HEK293 (cell line): ENCODE measurements at regions not wholly inside any gene's neighbourhood (a gene's known extent, or its start where the extent isn't known, plus 50 kb on each side); places are given as distances from the start of the nearest gene placed in this dataset.

Source experiments
- CTCF ChIA-PET: fragments of 350-600 bp; formaldehyde crosslinking; extraction: SDS; loops from one replicate; lab custom pipeline; 2021; ENCODE audit warnings: antibody characterized with exemption; lab: Yijun Ruan, JAX
- POLR2A ChIA-PET: fragments of 300-600 bp; formaldehyde crosslinking; extraction: SDS; loops from one replicate; lab custom pipeline; 2020; ENCODE audit warnings: antibody characterized with exemption, inconsistent platforms; lab: Yijun Ruan, JAX
- H3K27ac ChIP-seq: fragments of 200-500 bp; sonication (Bioruptor generic); 2 replicates; pipeline ENCODE4 v1.5.1; 2014; ENCODE audit warnings: low read depth, low read length, control low read depth, inconsistent platforms; ENCODE audit errors: extremely low read depth
- H3K36me3 ChIP-seq, 2 experiments: fragments of 200-500 bp in 1 of 2; sonication (Bioruptor generic) in 1 of 2; 1 replicate in 1 of 2; 2 replicates in 1 of 2; pipeline ENCODE4 v1.5.1; 2014 to 2017; ENCODE audit warnings: inconsistent platforms in 2 of 2, low read length in 2 of 2; ENCODE audit not compliant: control insufficient read depth in 2 of 2, insufficient read depth in 1 of 2
- H3K4me1 ChIP-seq: fragments of 200-500 bp; sonication (Bioruptor generic); 2 replicates; pipeline ENCODE4 v1.5.1; 2014; ENCODE audit warnings: mild to moderate bottlenecking, low read length, inconsistent platforms; ENCODE audit not compliant: control insufficient read depth, insufficient read depth
- H3K4me3 ChIP-seq: 2 replicates; pipeline ENCODE4 v1.5.1; 2011; ENCODE audit warnings: low read depth, mild to moderate bottlenecking, control low read depth, low read length, moderate library complexity
- H3K9me3 ChIP-seq: fragments of 200-500 bp; sonication (Bioruptor generic); 2 replicates; pipeline ENCODE4 v1.5.1; 2014; ENCODE audit warnings: low read depth, low read length, inconsistent platforms; ENCODE audit not compliant: control insufficient read depth, insufficient read depth
- GFI1B ChIP-seq: fragments of 450-650 bp; formaldehyde crosslinking; IDR thresholded peaks from 2 replicates; pipeline ENCODE4 v1.5.1; 2016; ENCODE audit warnings: missing biosample characterization, missing genetic modification characterization
- KLF7 ChIP-seq: fragments of 450-650 bp; formaldehyde crosslinking; IDR thresholded peaks from 2 replicates; pipeline ENCODE4 v1.5.1; 2016; ENCODE audit warnings: missing biosample characterization, missing genetic modification characterization, borderline replicate concordance
- KLF8 ChIP-seq: fragments of 450-650 bp; formaldehyde crosslinking; IDR thresholded peaks from 2 replicates; pipeline ENCODE4 v1.5.1; 2016; ENCODE audit warnings: missing biosample characterization, missing genetic modification characterization
- WT1 ChIP-seq: fragments of 450-650 bp; formaldehyde crosslinking; IDR thresholded peaks from 2 replicates; pipeline ENCODE4 v1.5.1; 2016; ENCODE audit warnings: missing biosample characterization, missing genetic modification characterization
- ZFP3 ChIP-seq: fragments of 450-650 bp; formaldehyde crosslinking; IDR thresholded peaks from 2 replicates; pipeline ENCODE4 v1.5.1; 2016; ENCODE audit warnings: low read depth, missing biosample characterization, missing genetic modification characterization
- ZNF112 ChIP-seq: fragments of 450-650 bp; formaldehyde crosslinking; IDR thresholded peaks from 2 replicates; pipeline ENCODE4 v1.5.0; 2017; ENCODE audit warnings: missing biosample characterization, missing genetic modification characterization
- ZNF155 ChIP-seq: fragments of 450-650 bp; formaldehyde crosslinking; IDR thresholded peaks from 2 replicates; pipeline ENCODE4 v1.5.1; 2016; ENCODE audit warnings: missing biosample characterization, missing genetic modification characterization
- ZNF169 ChIP-seq: fragments of 450-650 bp; formaldehyde crosslinking; IDR thresholded peaks from 2 replicates; pipeline ENCODE4 v1.5.1; 2016; ENCODE audit warnings: missing biosample characterization, missing genetic modification characterization
- ZNF18 ChIP-seq: fragments of 450-650 bp; formaldehyde crosslinking; IDR thresholded peaks from 2 replicates; pipeline ENCODE4 v1.5.1; 2016; ENCODE audit warnings: missing biosample characterization, missing genetic modification characterization
- ZNF223 ChIP-seq: fragments of 450-650 bp; formaldehyde crosslinking; IDR thresholded peaks from 2 replicates; pipeline ENCODE4 v1.5.1; 2016; ENCODE audit warnings: missing biosample characterization, missing genetic modification characterization
- ZNF24 ChIP-seq: fragments of 450-650 bp; formaldehyde crosslinking; IDR thresholded peaks from 2 replicates; pipeline ENCODE4 v1.5.1; 2016; ENCODE audit warnings: missing biosample characterization, missing genetic modification characterization
- ZNF248 ChIP-seq: fragments of 450-650 bp; formaldehyde crosslinking; IDR thresholded peaks from 2 replicates; pipeline ENCODE4 v1.5.1; 2017; ENCODE audit warnings: missing biosample characterization, missing genetic modification characterization
- ZNF324 ChIP-seq: fragments of 450-650 bp; formaldehyde crosslinking; IDR thresholded peaks from 2 replicates; pipeline ENCODE4 v1.5.1; 2016; ENCODE audit warnings: missing biosample characterization, missing genetic modification characterization
- ZNF391 ChIP-seq: fragments of 450-650 bp; formaldehyde crosslinking; IDR thresholded peaks from 2 replicates; pipeline ENCODE4 v1.5.1; 2016; ENCODE audit warnings: low read depth, missing biosample characterization, missing genetic modification characterization, borderline replicate concordance
- ZNF433 ChIP-seq: fragments of 450-650 bp; formaldehyde crosslinking; IDR thresholded peaks from 2 replicates; pipeline ENCODE4 v1.5.1; 2016; ENCODE audit warnings: missing biosample characterization, missing genetic modification characterization, low read depth
- ZNF560 ChIP-seq: fragments of 450-650 bp; formaldehyde crosslinking; IDR thresholded peaks from 2 replicates; pipeline ENCODE4 v1.5.1; 2017; ENCODE audit warnings: missing biosample characterization, missing genetic modification characterization, borderline replicate concordance
- ZNF561 ChIP-seq: fragments of 450-650 bp; IDR thresholded peaks from 2 replicates; pipeline ENCODE4 v1.5.1; 2018; ENCODE audit warnings: missing biosample characterization, missing genetic modification characterization, borderline replicate concordance
- ZNF580 ChIP-seq: fragments of 450-650 bp; formaldehyde crosslinking; IDR thresholded peaks from 2 replicates; pipeline ENCODE4 v1.5.1; 2016; ENCODE audit warnings: missing biosample characterization, missing genetic modification characterization
- ZNF600 ChIP-seq: fragments of 450-650 bp; formaldehyde crosslinking; IDR thresholded peaks from 2 replicates; pipeline ENCODE4 v1.5.1; 2016; ENCODE audit warnings: missing biosample characterization, missing genetic modification characterization
- ZNF768 ChIP-seq: fragments of 450-650 bp; formaldehyde crosslinking; IDR thresholded peaks from 2 replicates; pipeline ENCODE4 v1.5.1; 2018; ENCODE audit warnings: missing biosample characterization, mild to moderate bottlenecking, missing genetic modification characterization
- ZSCAN18 ChIP-seq: fragments of 450-650 bp; formaldehyde crosslinking; IDR thresholded peaks from 2 replicates; pipeline ENCODE4 v1.5.1; 2016; ENCODE audit warnings: missing biosample characterization, missing genetic modification characterization
- ZSCAN23 ChIP-seq: fragments of 450-650 bp; formaldehyde crosslinking; IDR thresholded peaks from 2 replicates; pipeline ENCODE4 v1.5.1; 2016; ENCODE audit warnings: missing biosample characterization, missing genetic modification characterization
- ZSCAN4 ChIP-seq: fragments of 450-650 bp; formaldehyde crosslinking; IDR thresholded peaks from 2 replicates; pipeline ENCODE4 v1.5.1; 2017; ENCODE audit warnings: missing biosample characterization, missing genetic modification characterization
- TF ChIP-seq, protein P1 (sequence below): fragments of 450-650 bp; formaldehyde crosslinking; IDR thresholded peaks from 2 replicates; pipeline ENCODE4 v1.5.1; 2017; ENCODE audit warnings: missing biosample characterization, missing genetic modification characterization
- TF ChIP-seq, protein P2 (sequence below): fragments of 450-650 bp; formaldehyde crosslinking; conservative IDR thresholded peaks from 2 replicates; pipeline ENCODE4 v1.5.1; 2016; ENCODE audit warnings: low read depth, missing biosample characterization, missing genetic modification characterization

DNA sequence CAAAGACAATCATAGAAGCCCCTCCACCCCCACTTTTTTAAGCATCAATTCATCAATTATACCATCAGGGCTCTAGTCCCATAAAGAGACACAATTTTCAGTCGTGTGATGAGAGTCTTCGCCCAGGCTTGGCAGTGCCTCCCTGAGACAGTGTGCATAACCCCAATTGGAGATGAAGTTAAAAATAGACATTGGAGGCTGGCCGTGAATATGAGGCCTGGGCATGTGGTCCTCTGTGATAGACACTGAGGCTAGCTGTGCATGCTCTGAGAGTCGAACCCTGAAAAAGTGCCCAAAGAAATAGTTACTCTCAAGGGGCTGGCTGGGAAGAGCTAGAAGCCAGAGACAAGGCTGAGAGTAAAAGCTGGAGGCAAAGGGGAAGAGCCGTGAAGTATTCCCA is 248.6 kb upstream of the NR4A3 start:
- CTCF ChIA-PET = interaction anchor here (1.0 to 2.0 kb wide), 2 partner anchors 8 to 389 kb away, joined by 3 to 4 read pairs; no protein-coding TSS in a partner anchor
- TF ChIP-seq ZNF433 (tag by site-specific recombination) = no peak
- no peak for TF ChIP-seq GFI1B (tag by site-specific recombination)
- no peak for TF ChIP-seq ZNF600
- no peak for TF ChIP-seq ZNF561
- no peak for TF ChIP-seq ZNF24 (tag by site-specific recombination)
- TF ChIP-seq ZNF248 (tag by site-specific recombination) = no peak
- TF ChIP-seq KLF7 = no peak
- TF ChIP-seq, protein P1, sequence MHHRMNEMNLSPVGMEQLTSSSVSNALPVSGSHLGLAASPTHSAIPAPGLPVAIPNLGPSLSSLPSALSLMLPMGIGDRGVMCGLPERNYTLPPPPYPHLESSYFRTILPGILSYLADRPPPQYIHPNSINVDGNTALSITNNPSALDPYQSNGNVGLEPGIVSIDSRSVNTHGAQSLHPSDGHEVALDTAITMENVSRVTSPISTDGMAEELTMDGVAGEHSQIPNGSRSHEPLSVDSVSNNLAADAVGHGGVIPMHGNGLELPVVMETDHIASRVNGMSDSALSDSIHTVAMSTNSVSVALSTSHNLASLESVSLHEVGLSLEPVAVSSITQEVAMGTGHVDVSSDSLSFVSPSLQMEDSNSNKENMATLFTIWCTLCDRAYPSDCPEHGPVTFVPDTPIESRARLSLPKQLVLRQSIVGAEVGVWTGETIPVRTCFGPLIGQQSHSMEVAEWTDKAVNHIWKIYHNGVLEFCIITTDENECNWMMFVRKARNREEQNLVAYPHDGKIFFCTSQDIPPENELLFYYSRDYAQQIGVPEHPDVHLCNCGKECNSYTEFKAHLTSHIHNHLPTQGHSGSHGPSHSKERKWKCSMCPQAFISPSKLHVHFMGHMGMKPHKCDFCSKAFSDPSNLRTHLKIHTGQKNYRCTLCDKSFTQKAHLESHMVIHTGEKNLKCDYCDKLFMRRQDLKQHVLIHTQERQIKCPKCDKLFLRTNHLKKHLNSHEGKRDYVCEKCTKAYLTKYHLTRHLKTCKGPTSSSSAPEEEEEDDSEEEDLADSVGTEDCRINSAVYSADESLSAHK (tag by site-specific recombination) = no peak
- TF ChIP-seq ZNF324 (tag by site-specific recombination) = no peak
- no peak for TF ChIP-seq ZNF155 (tag by site-specific recombination)
- no peak for TF ChIP-seq ZSCAN18
- no peak for TF ChIP-seq ZNF768 (tag by site-specific recombination)
- TF ChIP-seq WT1 (tag by site-specific recombination) = no peak
- no peak for TF ChIP-seq ZNF18 (tag by site-specific recombination)
- no peak for TF ChIP-seq ZNF112 (tag by site-specific recombination)
- TF ChIP-seq, all 188 proteins: peak for 0
- no peaks in the 10 kb centered on the region for H3K36me3 ChIP-seq

GRCh38 chr9:99573886-99574285 is 247.8 kb upstream of the NR4A3 start:
- CTCF ChIA-PET = interaction anchor here (0.7 to 2.0 kb wide), 2 partner anchors 9 to 10 kb away, joined by 3 to 4 read pairs; no protein-coding TSS in a partner anchor
- Histone ChIP-seq H3K4me3 (no peak overlapping the region), H3K36me3 (no peaks in the 10 kb centered on the region), H3K27ac (no peak overlapping the region), H3K4me1 (no peaks in the 10 kb centered on the region), H3K9me3 (no peaks in the 10 kb centered on the region)
- POLR2A ChIA-PET = no interaction called here
- TF ChIP-seq KLF8 (tag by site-specific recombination) (no peak), ZFP3 (tag by site-specific recombination) (no peak), ZNF560 (tag by site-specific recombination) (no peak), ZNF391 (tag by site-specific recombination) (no peak), ZSCAN23 (tag by site-specific recombination) (no peak), ZNF112 (tag by site-specific recombination) (no peak), ZNF169 (tag by site-specific recombination) (no peak), ZNF223 (tag by site-specific recombination) (no peak), ZNF580 (no peak), GFI1B (tag by site-specific recombination) (no peak), ZSCAN4 (tag by site-specific recombination) (no peak)
- TF ChIP-seq, protein P2, sequence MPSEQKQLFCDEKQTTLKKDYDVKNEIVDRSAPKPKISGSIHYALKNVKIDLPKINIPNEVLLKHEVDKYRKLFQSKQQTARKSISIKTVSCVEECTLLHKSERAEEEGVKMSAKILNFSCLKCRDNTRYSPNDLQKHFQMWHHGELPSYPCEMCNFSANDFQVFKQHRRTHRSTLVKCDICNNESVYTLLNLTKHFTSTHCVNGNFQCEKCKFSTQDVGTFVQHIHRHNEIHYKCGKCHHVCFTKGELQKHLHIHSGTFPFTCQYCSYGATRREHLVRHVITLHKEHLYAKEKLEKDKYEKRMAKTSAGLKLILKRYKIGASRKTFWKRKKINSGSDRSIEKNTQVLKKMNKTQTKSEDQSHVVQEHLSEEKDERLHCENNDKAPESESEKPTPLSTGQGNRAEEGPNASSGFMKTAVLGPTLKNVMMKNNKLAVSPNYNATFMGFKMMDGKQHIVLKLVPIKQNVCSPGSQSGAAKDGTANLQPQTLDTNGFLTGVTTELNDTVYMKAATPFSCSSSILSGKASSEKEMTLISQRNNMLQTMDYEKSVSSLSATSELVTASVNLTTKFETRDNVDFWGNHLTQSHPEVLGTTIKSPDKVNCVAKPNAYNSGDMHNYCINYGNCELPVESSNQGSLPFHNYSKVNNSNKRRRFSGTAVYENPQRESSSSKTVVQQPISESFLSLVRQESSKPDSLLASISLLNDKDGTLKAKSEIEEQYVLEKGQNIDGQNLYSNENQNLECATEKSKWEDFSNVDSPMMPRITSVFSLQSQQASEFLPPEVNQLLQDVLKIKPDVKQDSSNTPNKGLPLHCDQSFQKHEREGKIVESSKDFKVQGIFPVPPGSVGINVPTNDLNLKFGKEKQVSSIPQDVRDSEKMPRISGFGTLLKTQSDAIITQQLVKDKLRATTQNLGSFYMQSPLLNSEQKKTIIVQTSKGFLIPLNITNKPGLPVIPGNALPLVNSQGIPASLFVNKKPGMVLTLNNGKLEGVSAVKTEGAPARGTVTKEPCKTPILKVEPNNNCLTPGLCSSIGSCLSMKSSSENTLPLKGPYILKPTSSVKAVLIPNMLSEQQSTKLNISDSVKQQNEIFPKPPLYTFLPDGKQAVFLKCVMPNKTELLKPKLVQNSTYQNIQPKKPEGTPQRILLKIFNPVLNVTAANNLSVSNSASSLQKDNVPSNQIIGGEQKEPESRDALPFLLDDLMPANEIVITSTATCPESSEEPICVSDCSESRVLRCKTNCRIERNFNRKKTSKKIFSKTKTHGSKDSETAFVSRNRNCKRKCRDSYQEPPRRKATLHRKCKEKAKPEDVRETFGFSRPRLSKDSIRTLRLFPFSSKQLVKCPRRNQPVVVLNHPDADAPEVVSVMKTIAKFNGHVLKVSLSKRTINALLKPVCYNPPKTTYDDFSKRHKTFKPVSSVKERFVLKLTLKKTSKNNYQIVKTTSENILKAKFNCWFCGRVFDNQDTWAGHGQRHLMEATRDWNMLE (tag by site-specific recombination) = no peak

More for the DNA sequence above, 248.6 kb upstream of the NR4A3 start:
- POLR2A ChIA-PET = no interaction called here
- Histone ChIP-seq H3K9me3 (no peaks in the 10 kb centered on the region), H3K4me3 (no peak overlapping the region), H3K27ac (no peak overlapping the region), H3K4me1 (no peaks in the 10 kb centered on the region)
